GM10266 (cell line): ENCODE measurements at regions not wholly inside any gene's neighbourhood (a gene's known extent, or its start where the extent isn't known, plus 50 kb on each side); places are given as distances from the start of the nearest gene placed in this dataset.
"Not testable (repeated sequence)": the region's sequence is repeated elsewhere in the genome, so short reads cannot be mapped to it uniquely, and the experiment has no call there.

ENCODE experiments used
- DNase-seq: peaks from one replicate; pipeline ENCODE4 v3.0.0; 2012; ENCODE audit errors: extremely low spot score
- TF ChIP-seq, protein P1 (sequence below): IDR thresholded peaks from 2 replicates; pipeline ENCODE4 v1.5.1; 2012; ENCODE audit warnings: mild to moderate bottlenecking, low read depth; ENCODE audit not compliant: control insufficient read depth, insufficient read depth; ENCODE audit errors: missing control alignments

DNA sequence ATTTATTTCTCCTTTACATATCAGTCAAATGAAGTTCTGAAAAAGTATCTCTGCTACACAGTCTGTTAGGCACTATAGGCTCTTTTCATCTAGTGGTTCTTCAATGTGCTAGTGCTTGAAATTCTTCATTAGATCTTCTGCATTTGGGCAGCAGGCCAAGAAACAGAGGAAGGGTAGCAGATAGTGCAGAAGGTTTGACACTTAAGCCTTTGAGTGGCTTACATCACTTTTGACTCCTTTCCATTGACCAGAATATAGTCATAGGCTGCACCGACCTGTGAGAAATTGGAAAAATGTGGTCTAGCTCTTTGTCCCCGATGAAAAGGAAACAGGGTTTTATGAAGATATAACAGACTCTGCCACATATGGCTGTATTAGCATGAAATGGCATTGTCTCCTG is 459.5 kb upstream of the PTGER4 start:
- DNase-seq, result no peak
- TF ChIP-seq, protein P1, sequence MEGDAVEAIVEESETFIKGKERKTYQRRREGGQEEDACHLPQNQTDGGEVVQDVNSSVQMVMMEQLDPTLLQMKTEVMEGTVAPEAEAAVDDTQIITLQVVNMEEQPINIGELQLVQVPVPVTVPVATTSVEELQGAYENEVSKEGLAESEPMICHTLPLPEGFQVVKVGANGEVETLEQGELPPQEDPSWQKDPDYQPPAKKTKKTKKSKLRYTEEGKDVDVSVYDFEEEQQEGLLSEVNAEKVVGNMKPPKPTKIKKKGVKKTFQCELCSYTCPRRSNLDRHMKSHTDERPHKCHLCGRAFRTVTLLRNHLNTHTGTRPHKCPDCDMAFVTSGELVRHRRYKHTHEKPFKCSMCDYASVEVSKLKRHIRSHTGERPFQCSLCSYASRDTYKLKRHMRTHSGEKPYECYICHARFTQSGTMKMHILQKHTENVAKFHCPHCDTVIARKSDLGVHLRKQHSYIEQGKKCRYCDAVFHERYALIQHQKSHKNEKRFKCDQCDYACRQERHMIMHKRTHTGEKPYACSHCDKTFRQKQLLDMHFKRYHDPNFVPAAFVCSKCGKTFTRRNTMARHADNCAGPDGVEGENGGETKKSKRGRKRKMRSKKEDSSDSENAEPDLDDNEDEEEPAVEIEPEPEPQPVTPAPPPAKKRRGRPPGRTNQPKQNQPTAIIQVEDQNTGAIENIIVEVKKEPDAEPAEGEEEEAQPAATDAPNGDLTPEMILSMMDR, result no peak

DNA sequence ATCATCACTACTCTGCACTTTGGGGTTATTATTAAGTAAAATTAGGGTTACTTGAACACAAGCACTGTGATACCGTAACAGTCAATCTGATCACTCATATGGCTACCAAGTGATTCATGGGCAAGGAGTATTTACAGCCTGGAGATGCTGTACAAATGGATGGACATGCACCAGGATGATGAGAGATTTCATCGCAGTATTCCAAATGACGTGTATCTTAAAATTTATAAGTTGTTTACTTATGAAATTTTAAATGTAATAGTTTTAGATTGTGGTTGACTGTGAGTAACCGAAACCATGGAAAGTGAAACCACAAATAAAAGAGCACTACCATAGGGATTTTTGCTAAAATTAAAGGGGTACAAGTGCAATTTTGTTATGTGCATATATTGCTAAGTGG is 462.2 kb upstream of the PTGER4 start:
- no peak for DNase-seq
- TF ChIP-seq, protein P1, result no peak

DNA sequence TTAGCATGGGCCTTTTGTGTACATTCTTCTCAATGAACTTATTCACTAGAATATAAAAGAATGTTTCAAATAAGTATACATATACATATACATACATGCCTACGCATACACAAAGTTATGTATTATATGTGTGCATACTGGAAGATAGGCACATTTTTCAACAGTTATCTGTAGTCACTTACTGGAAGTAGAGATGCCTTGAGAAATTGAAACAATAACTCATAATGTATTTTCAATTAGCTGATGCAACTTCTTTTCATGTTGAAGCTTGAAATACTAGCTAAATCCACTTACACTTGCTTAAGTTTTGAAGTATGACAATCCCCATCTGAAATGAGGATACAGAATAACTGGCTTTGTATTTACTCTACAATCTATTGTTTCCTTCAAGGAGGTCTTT is 469.0 kb upstream of the PTGER4 start:
- no peak for DNase-seq
- TF ChIP-seq, protein P1, result no peak

DNA sequence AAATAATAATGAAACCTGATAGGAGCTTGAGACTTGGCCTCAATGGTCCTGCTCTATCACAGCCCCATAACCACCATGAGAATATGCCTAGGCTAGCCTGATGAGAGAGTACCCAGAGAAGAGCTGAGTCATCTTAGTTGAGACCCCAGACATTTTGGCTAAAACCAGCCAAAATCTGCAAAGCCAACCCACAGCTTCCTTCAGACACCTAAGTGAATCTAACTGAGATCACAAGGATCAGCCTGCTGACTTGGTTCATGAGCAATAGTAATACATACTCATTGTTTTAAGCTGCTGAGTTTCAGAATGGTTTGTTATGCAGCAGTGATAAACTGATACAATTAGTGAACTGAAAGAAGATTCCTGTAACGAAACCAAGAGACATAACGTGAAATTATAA is 473.7 kb upstream of the PTGER4 start:
- no peak for DNase-seq
- TF ChIP-seq, protein P1, result no peak

DNA sequence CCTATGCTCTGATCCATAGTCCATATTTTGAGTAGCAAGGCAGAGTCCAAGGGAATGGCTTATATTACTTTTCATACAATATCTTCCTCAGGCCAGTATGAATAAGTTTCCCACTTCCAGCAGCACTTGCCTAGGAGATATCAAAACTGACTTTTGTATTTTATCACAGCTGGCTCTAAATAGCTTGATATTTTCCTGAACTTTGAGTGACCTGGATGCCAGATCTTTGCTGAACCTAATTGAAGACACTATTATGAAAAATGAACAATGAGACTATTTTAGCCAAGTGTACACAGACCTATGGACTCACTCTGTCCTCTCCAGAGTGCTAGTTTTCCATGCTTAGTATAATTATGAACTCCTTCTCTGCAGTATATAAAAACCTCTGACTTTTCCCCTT is 475.6 kb upstream of the PTGER4 start:
- no peak for DNase-seq
- TF ChIP-seq, protein P1, result no peak

DNA sequence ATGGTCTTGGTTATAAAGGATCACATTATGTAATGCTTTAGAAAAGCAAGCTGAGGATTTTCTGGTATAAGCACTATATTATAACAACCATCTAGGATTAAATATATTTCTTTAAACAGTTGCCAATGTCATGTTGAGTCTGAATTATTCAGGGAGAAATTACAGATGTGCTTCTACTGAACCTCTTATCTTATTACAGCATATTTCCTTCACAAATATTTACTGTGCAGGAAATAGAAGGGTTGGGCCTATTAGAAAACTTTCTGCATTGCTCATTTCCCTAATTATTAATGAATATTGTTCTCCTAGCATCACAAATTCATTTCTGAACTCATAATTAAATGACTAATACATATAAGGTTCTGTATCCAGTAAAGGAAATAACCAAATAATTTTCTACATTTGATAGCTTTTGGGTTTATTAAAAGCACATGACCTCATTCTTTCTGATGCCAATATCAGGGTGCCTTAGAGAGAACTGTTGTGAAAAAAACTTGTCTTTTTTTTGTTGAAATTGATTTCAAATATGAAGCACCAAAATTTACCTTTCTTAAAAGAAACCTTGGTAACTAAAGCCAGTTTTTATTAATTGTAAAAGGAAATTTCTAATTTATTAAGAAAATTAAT is 476.8 kb upstream of the PTGER4 start:
- no peak for DNase-seq
- TF ChIP-seq, protein P1, result no peak

DNA sequence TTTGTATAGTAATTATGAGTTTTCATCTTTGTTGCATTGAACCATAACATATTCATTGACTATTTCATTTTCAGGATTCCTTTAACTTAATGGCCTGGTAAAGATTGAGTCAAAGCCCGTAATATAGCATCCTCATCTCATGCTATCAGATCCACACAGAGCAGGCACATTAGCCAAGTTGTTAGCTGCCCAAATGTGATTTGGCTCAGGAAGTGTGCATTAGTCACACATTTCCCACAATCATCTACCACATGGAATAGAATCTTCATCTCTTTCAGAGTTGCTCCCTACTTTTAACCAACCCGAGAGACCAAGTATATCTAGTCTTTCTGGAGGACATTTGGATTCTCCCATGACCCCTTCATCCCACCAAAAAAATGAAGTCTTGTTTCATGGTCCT is 481.0 kb upstream of the PTGER4 start:
- DNase-seq, result no peak
- TF ChIP-seq, protein P1, result no peak

DNA sequence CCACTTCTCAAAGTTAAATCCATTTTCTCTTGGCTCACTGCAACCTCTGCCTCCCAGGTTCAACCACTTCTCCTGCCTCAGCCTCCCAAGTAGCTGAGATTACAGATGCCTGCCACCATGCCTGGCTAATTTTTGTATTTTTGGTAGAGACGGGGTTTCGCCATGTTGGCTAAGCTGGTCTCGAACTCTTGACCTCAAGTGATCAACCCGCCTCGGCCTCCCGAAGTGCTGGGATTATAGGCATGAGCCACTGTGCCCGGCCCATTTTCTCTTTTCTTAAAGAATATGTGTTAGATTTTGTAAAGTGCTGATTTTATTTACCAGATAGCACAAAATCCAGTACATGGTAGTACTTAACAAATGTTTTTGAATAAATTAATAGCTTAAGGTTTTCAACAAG is 484.1 kb upstream of the PTGER4 start:
- DNase-seq, result not testable (repeated sequence)
